ENCODE measurements at regions not wholly inside any gene's neighbourhood (a gene's known extent, or its start where the extent isn't known, plus 50 kb on each side); places are given as distances from the start of the nearest gene placed in this dataset.

- WGBS (ENCODE audit: insufficient coverage): no CpG with 5 or more reads among the region's 7 CpGs
- Mint-ChIP-seq H3K4me3 (no peak overlapping the region), H3K9me3 (ENCODE audit: insufficient read depth) (no peaks in the 10 kb centered on the region), H3K27ac (no peak overlapping the region), H3K4me1 (no peaks in the 10 kb centered on the region), H3K27me3 (no peaks in the 10 kb centered on the region)
- Histone ChIP-seq H3K4me1 (ENCODE audit: control insufficient read depth in 2 of 2, insufficient read depth in 2 of 2, low read length in 2 of 2) (no peaks in the 10 kb centered on the region), H2AFZ (ENCODE audit: insufficient read depth, low read depth, low read length, poor library complexity, severe bottlenecking) (no peak overlapping the region), H3K4me3 (ENCODE audit: control extremely low read depth in 1 of 5, extremely low read depth in 1 of 5, insufficient read depth in 1 of 5, low read depth in 2 of 5, low read length in 4 of 5) (no peak overlapping the region), H3K27ac (ENCODE audit: low read length in 2 of 2) (no peak overlapping the region), H3K4me2 (replicated peaks; ENCODE audit: low read depth, low read length, poor library complexity, severe bottlenecking) (no peak overlapping the region), H4K20me1 (ENCODE audit: control insufficient read depth, insufficient read depth, low read length, poor library complexity, severe bottlenecking) (no peaks in the 10 kb centered on the region), H3K27me3 (replicated peaks in 1 of 4; ENCODE audit: control extremely low read depth in 1 of 4, control insufficient read depth in 3 of 4, insufficient read depth in 4 of 4, low read length in 3 of 4) (no peaks in the 10 kb centered on the region), H3K36me3 (replicated peaks in 1 of 2; ENCODE audit: control extremely low read depth in 1 of 2, control insufficient read depth in 1 of 2, extremely low read depth in 1 of 2, insufficient read depth in 2 of 2, low read length in 1 of 2) (no peaks in the 10 kb centered on the region), H3K9ac (ENCODE audit: low read length) (no peak overlapping the region), H3K79me2 (ENCODE audit: control insufficient read depth, insufficient read depth, low read length) (no peaks in the 10 kb centered on the region), H3K9me3 (ENCODE audit: control extremely low read depth in 1 of 3, control insufficient read depth in 2 of 3, insufficient read depth in 1 of 3, low read length in 2 of 3) (peaks cover 0 to 13% (median 0%) of the 10 kb centered on the region in 3 donors)
- DNase-seq (no peak), ATAC-seq (ENCODE audit: low read depth) (no peak)
- CTCF ChIA-PET: no interaction called here
- TF ChIP-seq CTCF (IDR thresholded peaks at IDR 0.05): no peak
- TF ChIP-seq EZH2 (IDR thresholded peaks at IDR 0.05; ENCODE audit: borderline replicate concordance, insufficient read depth, low read depth, low read length, poor library complexity, severe bottlenecking): no peak
- POLR2A ChIA-PET: no interaction called here
- intact Hi-C loops (cut with micrococcal nuclease): no loop called here
These were observed 83.7 kb upstream of the IRX1 start for GRCh38 chr5:3511934-3512333.

GRCh38 chr5:3511519-3511918, 84.1 kb upstream of the IRX1 start:
- CTCF ChIA-PET: no interaction called here
- Mint-ChIP-seq H3K27me3 (no peaks in the 10 kb centered on the region), H3K4me1 (no peaks in the 10 kb centered on the region), H3K9me3 (ENCODE audit: insufficient read depth) (no peaks in the 10 kb centered on the region), H3K27ac (no peak overlapping the region), H3K4me3 (no peak overlapping the region)
- Histone ChIP-seq H3K27ac (ENCODE audit: low read length in 2 of 2) (no peak overlapping the region), H2AFZ (ENCODE audit: insufficient read depth, low read depth, low read length, poor library complexity, severe bottlenecking) (no peak overlapping the region), H3K4me2 (replicated peaks; ENCODE audit: low read depth, low read length, poor library complexity, severe bottlenecking) (no peak overlapping the region), H3K9me3 (ENCODE audit: control extremely low read depth in 1 of 3, control insufficient read depth in 2 of 3, insufficient read depth in 1 of 3, low read length in 2 of 3) (peaks cover 0 to 13% (median 0%) of the 10 kb centered on the region in 3 donors), H3K4me1 (ENCODE audit: control insufficient read depth in 2 of 2, insufficient read depth in 2 of 2, low read length in 2 of 2) (no peaks in the 10 kb centered on the region), H4K20me1 (ENCODE audit: control insufficient read depth, insufficient read depth, low read length, poor library complexity, severe bottlenecking) (no peaks in the 10 kb centered on the region), H3K79me2 (ENCODE audit: control insufficient read depth, insufficient read depth, low read length) (no peaks in the 10 kb centered on the region), H3K27me3 (replicated peaks in 1 of 4; ENCODE audit: control extremely low read depth in 1 of 4, control insufficient read depth in 3 of 4, insufficient read depth in 4 of 4, low read length in 3 of 4) (no peaks in the 10 kb centered on the region), H3K4me3 (ENCODE audit: control extremely low read depth in 1 of 5, extremely low read depth in 1 of 5, insufficient read depth in 1 of 5, low read depth in 2 of 5, low read length in 4 of 5) (no peak overlapping the region), H3K9ac (ENCODE audit: low read length) (no peak overlapping the region), H3K36me3 (replicated peaks in 1 of 2; ENCODE audit: control extremely low read depth in 1 of 2, control insufficient read depth in 1 of 2, extremely low read depth in 1 of 2, insufficient read depth in 2 of 2, low read length in 1 of 2) (no peaks in the 10 kb centered on the region)
- TF ChIP-seq CTCF (IDR thresholded peaks at IDR 0.05): no peak
- TF ChIP-seq EZH2 (IDR thresholded peaks at IDR 0.05; ENCODE audit: borderline replicate concordance, insufficient read depth, low read depth, low read length, poor library complexity, severe bottlenecking): no peak
- POLR2A ChIA-PET: no interaction called here
- intact Hi-C loops (cut with micrococcal nuclease): no loop called here
- ATAC-seq (ENCODE audit: low read depth) (no peak), DNase-seq (no peak)
- 90% methylated on average over 2 of the region's 9 CpGs for WGBS (ENCODE audit: insufficient coverage)
